ENCODE measurements at regions not wholly inside any gene's neighbourhood (a gene's known extent, or its start where the extent isn't known, plus 50 kb on each side); places are given as distances from the start of the nearest gene placed in this dataset.

DNA sequence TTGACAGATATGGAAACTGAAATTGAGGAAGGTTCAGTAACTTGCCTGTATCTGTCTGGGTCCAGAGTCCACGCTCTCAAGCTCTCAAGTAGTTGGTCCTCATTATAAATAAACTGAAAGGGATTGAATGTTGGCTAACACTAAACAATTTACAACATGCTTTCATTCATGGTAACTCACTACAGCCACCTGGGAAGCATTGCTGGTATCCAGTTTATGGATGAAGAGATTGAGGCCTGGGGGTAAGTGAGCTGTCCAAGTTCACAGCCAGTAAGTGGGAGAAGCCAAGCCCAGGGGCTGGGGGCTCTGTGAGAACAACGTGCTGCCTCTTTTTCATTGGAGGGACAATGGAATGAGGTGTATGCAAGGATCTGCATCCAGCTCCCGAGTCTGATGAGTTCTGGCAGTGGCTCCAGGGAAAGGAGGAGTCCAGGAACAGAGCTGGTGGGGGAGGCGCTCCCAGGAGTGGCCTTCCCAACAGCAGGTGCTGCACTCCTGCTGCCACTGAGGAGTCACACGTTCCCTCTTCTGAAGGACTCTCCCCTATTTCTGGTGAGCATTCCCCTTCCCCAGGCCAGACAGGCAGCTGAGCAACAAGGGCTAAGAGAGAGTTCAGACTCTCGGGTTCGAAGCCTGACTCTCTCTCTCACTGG is 175.8 kb downstream of the CSNK2A3 start:
- no peak for DNase-seq (ENCODE audit: low read depth)

DNA sequence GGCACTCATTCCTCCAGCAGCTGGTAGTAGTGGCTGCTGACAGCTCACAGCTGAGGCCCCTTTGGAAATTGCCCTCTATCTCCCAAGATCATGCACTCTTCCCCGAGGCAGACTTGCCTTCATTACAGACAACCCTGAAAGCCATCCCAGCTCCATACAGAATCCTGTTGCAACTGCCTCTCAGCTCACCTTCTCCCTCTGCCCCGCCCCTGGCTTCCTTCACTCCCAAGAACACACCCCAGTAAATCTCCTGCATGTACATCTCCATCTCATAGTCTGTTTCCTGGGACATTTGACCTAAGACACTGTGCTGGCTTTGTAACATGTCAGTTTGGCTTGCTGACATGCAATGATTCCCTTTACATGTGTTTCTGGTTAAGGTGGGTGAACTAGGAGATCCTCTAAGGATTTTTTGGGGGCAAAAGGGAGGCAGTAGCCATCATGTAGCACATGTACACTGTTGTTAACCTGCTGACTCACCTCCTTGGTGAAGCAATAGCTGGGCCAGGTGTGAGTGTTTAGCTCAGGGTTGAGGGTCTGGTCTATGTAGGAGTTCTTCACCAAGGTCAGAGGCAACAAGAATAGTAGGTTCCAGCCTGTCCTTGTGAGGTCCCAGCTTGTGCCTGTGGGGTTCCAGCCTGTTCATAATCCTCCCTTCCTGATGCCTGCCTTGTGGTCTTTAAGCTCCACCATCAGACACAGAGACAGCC is 179.6 kb downstream of the CSNK2A3 start:
- DNase-seq (ENCODE audit: low read depth), result no peak

DNA sequence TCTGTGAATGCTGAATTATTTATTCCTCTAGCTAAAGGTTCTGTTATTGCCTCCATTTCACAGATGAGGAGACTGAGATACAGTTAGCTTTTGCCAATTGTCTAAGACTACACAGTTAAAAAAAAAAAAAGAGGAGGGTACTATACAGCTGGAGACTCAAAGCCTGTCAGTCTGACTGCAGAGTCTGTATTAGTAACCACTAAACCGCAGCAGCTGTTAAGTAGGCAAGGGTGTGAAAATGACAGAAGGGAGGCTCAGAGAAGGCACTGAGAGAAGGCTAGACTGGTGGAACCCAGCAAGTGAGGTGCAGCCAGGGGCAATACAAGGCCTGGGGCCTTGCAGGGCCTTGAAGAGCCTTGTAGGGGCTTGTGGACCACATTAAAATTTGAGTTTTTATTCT is 181.2 kb downstream of the CSNK2A3 start:
- DNase-seq (ENCODE audit: low read depth), result peak; percentile 92

GRCh38 chr11:11171285-11171684 is 181.8 kb downstream of the CSNK2A3 start:
- peak; percentile 32 for DNase-seq (ENCODE audit: low read depth)

- DNase-seq (ENCODE audit: low read depth), result no peak
Measured at GRCh38 chr11:11170352-11171084, 182.5 kb downstream of the CSNK2A3 start.

DNA sequence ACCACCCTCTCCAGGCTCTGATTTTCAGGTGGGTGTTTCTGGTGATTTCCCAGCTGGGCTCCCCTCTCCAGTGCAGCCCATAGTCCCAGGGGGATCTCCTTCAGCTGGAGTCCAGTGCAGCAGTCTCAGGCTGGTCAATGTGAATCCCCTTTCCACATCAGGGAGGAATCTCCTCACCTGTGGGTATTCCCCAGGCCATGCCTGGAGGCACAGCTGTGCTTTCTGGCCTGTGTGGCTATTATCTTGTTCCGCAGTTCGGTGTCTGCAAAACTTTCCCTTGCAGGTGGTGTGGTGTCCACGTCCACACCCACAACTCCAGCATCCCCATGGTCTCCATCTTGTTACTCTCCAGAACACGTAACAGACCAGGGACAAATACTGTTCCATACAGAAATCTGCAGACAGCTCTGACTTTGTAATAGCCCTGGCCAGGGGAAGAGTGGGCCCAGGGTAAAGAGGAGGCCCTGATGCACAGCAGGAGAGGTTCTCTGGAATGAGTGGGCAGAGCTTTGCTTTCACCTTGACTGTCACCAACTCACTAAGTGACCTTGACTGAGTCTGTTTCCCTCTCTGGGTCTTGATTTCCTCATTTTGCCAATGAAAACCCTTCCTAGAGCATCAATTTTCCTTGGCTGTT is 183.2 kb downstream of the CSNK2A3 start:
- DNase-seq (ENCODE audit: low read depth), result no peak

GRCh38 chr11:11167806-11168205 is 185.2 kb downstream of the CSNK2A3 start:
- no peak for DNase-seq (ENCODE audit: low read depth)

DNA sequence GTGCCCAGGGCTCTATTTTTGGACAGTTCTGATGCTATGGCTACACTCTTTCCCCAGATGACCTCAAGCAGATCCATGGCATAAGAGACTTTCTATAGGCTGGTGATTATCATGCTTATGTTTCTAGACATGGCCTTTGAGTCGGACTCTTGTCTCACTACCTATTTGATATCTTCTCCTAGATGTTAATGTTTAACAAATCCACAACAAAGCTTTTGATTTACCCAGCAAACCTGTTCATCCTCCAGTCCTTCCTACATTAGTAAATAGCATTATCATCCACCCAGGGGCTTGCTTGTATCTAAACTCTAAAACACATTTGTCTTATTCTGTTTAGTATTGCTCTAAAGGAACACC is 188.7 kb downstream of the CSNK2A3 start:
- no peak for DNase-seq (ENCODE audit: low read depth)

GRCh38 chr11:11163669-11164333 is 189.2 kb downstream of the CSNK2A3 start:
- DNase-seq (ENCODE audit: low read depth), result no peak

- DNase-seq (ENCODE audit: low read depth), result no peak
Measured at GRCh38 chr11:11163236-11163635, 189.8 kb downstream of the CSNK2A3 start.

GRCh38 chr11:11157185-11157584 is 195.9 kb downstream of the CSNK2A3 start:
- DNase-seq (ENCODE audit: low read depth), result peak; percentile 35

- DNase-seq (ENCODE audit: low read depth), result no peak
Measured at GRCh38 chr11:11155962-11156815, 196.9 kb downstream of the CSNK2A3 start.

DNA sequence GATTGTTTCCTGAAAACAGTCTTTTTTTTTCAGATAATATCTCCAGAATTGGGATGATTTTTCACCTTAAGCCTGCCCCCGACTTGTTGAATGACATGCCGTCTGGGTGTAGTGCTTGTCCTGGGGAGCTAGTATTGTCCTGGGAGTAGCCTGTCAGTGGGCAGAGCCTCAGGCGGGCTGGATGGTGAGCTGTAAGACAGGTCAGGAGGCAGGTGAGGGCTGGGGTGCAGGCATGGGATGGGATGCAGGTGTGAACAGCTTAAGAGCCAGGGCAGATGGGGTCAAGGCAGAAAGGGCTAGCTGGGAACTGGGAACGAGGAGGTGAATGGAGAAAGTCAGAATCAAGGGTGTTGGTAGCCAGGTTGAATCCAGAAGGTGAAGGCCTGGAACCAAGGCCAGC is 200.2 kb downstream of the CSNK2A3 start:
- DNase-seq (ENCODE audit: low read depth), result no peak

GRCh38 chr11:11149671-11150459 is 203.2 kb downstream of the CSNK2A3 start:
- no peak for DNase-seq (ENCODE audit: low read depth)

DNA sequence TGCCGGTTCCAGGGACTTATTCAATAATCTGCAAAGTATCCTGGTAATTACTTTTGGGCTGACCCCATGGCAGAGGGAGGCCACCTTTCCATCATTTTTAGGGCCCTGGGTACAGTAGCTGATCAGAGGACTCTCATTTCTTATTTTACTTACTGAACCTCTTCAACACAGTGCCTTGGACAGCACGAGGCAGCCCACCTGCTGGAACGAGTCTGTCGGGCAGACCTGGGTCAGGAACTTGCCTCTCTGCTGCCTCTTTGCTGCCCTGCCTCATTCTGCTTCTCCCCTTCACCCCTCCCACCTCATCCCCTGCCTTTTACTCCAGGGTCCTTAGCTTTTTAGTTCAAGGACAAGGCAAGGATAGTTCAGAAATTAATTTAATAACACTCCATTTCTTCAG is 204.5 kb downstream of the CSNK2A3 start:
- DNase-seq (ENCODE audit: low read depth), result no peak

GRCh38 chr11:11148104-11148509 is 204.9 kb downstream of the CSNK2A3 start:
- peak; percentile 92 for DNase-seq (ENCODE audit: low read depth)

- DNase-seq (ENCODE audit: low read depth), result no peak
Measured at GRCh38 chr11:11146830-11147229, 206.2 kb downstream of the CSNK2A3 start.

DNA sequence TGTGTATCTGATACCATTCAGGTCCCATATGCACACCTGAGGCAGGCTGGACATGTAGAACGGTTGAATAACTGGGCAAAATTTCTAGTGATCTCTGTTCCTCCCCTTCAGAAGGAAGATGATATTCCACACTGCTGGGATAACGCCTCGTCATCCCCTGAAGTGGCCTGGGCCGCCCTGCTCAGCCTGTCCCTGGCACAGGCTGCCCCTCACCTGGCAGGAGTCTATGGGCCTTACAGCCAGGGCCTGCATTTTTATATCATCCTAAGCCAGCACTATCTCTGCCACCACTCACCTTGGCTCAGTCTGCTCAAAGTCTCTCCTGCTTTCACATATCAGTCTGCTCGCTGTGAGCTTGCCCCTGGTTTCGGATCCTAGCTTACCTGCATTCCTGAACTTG is 209.2 kb downstream of the CSNK2A3 start:
- DNase-seq (ENCODE audit: low read depth), result no peak

- DNase-seq (ENCODE audit: low read depth), result no peak
Measured at GRCh38 chr11:11142430-11142829, 210.6 kb downstream of the CSNK2A3 start.

GRCh38 chr11:11141065-11141464 is 212.0 kb downstream of the CSNK2A3 start:
- DNase-seq (ENCODE audit: low read depth), result no peak
